IMR-90 (cell line): ENCODE measurements at regions not wholly inside any gene's neighbourhood (a gene's known extent, or its start where the extent isn't known, plus 50 kb on each side); places are given as distances from the start of the nearest gene placed in this dataset.

Experiments used
- BHLHE40 ChIP-seq: fragments of 150-350 bp; IDR thresholded peaks from 2 replicates; pipeline ENCODE4 v1.6.1; 2016; ENCODE audit warnings: mild to moderate bottlenecking, low read depth, low read length
- CEBPB ChIP-seq: IDR thresholded peaks from 2 replicates; pipeline ENCODE4 v1.6.1; 2012; ENCODE audit warnings: low read depth, low read length, improper control_type of control experiment
- CHD1 ChIP-seq: IDR thresholded peaks from 2 replicates; pipeline ENCODE4 v1.6.1; 2012; ENCODE audit warnings: low read depth, low read length, improper control_type of control experiment
- CTCF ChIP-seq: conservative IDR thresholded peaks from 2 replicates; pipeline ENCODE4 v1.5.1; 2012; ENCODE audit warnings: mild to moderate bottlenecking, low read depth, low read length, improper control_type of control experiment
- FOS ChIP-seq: fragments of 150-350 bp; IDR thresholded peaks from 2 replicates; pipeline ENCODE4 v1.6.1; 2016; ENCODE audit warnings: low read depth, low read length
- MAFK ChIP-seq: IDR thresholded peaks from 2 replicates; pipeline ENCODE4 v1.6.1; 2012; ENCODE audit warnings: low read depth, low read length, improper control_type of control experiment
- MAZ ChIP-seq: IDR thresholded peaks from 2 replicates; pipeline ENCODE4 v1.6.1; 2012; ENCODE audit warnings: low read depth, mild to moderate bottlenecking, low read length, improper control_type of control experiment, moderate library complexity, borderline replicate concordance
- MXI1 ChIP-seq: IDR thresholded peaks from 2 replicates; pipeline ENCODE4 v1.6.1; 2012; ENCODE audit warnings: low read depth, mild to moderate bottlenecking, low read length, moderate library complexity, borderline replicate concordance
- POLR2A ChIP-seq: IDR thresholded peaks from 2 replicates; pipeline ENCODE4 v1.6.1; 2012; ENCODE audit warnings: mild to moderate bottlenecking, low read depth, low read length
- RAD21 ChIP-seq: IDR thresholded peaks from 2 replicates; pipeline ENCODE4 v1.6.1; 2012; ENCODE audit warnings: low read length, improper control_type of control experiment
- RFX5 ChIP-seq: IDR thresholded peaks from 2 replicates; pipeline ENCODE4 v1.8.0; 2012; ENCODE audit warnings: low read depth, mild to moderate bottlenecking, low read length, moderate library complexity
- SMC3 ChIP-seq: fragments of 150-350 bp; IDR thresholded peaks from 2 replicates; pipeline ENCODE4 v1.6.1; 2016; ENCODE audit warnings: low read depth, mild to moderate bottlenecking, antibody characterized with exemption, low read length, moderate library complexity

GRCh38 chr3:10721101-10721500 lies 94.9 kb upstream of the SLC6A11 start:
- TF ChIP-seq CTCF, result no peak
- no peak for TF ChIP-seq SMC3
- no peak for TF ChIP-seq RAD21
- TF ChIP-seq POLR2A, result no peak
- no peak for TF ChIP-seq CEBPB
- TF ChIP-seq CHD1, result no peak
- no peak for TF ChIP-seq MAZ
- no peak for TF ChIP-seq MXI1
- no peak for TF ChIP-seq BHLHE40
- TF ChIP-seq RFX5, result no peak
- no peak for TF ChIP-seq MAFK
- no peak for TF ChIP-seq FOS
